CD4-positive, alpha-beta T cell treated with Interleukin-15 for 1 hour (primary cell): ENCODE measurements at regions not wholly inside any gene's neighbourhood (a gene's known extent, or its start where the extent isn't known, plus 50 kb on each side); places are given as distances from the start of the nearest gene placed in this dataset.

ENCODE experiments used
- DNase-seq: peaks from one replicate; pipeline ENCODE4 v3.0.0-alpha.2; 2020

- no peak for DNase-seq
These were observed 96.8 kb upstream of the AGR3 start for GRCh38 chr7:16978358-16979244.

- DNase-seq, result no peak
These were observed 98.8 kb upstream of the AGR3 start for GRCh38 chr7:16980539-16980938.

- no peak for DNase-seq
These were observed 101.0 kb upstream of the AGR3 start for GRCh38 chr7:16982640-16983350.

DNA sequence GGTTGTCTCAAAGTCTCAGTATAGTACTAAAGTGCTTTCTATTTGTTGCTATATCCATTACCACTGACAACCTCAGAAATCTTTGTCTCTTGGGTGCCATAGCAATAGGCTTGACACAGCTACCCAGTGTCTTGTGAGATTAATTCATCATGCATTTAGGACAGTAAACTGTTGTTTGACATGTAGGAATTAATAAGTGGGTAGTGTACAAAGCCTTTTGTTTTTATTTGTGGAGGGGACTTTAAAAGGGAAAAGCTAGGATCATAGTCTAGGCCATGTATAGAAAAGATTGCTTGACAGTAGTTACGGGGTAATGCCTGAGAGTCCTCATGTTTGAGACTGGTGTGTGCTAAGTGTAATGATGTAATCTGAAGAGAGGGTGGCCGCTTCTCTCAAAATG, 102.6 kb upstream of the AGR3 start:
- DNase-seq, result no peak

DNA sequence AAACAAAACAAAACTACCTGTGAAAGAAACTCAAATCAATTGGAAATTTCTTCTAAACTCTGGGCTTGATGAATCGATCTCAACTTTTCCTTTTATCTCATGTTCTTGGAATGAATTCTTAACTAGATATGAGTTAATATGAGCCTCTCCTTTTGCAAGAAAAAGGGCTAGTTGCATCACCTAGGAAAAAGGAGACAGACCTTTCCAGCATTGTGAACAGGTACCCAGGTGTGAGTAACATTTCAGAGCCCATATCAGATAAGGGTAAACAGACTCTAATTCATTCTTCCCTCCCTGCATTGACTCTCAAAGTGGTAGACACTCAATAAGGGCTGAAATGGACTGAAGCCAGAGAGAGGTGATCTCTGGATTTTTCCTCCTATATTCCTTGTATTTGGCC, 103.8 kb upstream of the AGR3 start:
- DNase-seq, result no peak

- DNase-seq, result no peak
These were observed 105.0 kb upstream of the AGR3 start for GRCh38 chr7:16986755-16987154.

GRCh38 chr7:16989811-16990413, 108.1 kb upstream of the AGR3 start:
- no peak for DNase-seq

GRCh38 chr7:16991551-16991950, 109.8 kb upstream of the AGR3 start:
- DNase-seq, result no peak

DNA sequence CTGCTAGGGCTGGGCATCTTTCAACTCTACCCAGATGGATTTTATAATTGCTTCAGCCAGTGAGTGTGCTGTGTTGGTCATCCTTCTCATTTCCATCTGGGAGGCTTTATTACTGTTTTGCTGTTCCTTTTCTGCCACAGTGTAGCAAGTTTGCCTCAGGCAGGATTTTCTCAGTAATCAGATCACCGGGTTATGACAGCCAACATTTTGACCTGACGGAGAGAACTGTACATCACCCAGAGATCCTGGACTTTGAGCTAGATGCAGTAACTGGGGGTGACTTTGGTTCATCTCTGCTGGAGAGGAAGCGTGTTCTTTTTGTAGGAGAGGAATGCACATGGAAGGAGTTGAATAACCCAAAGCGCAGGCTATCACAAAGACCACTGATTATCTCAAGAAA, 111.8 kb upstream of the AGR3 start:
- no peak for DNase-seq

DNA sequence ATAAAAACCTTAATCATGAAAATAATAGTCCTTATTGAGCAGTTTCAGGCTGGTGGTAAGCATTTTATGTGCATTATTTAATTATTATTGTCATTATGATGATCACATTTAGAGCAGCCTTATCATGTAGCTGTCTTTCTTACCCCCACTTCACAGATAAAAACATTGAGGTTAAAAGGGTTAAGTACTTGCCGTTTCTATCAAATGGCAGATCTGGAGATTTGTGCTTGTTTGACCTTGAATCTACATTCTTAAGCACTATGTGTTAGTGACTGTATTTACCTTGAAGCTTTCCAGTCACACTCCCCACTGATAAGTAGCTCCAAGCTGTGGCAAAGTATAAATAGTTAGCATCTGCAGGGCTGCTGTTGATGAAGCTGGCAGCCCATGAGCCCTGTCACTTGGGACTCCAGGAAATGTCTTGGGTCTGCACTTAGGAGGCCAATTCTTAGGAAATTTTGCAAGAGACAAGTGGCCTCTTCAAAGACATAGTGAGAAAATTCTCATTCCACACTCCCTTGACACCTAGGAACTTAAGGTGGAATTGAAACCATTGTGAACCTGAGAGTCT, 116.8 kb upstream of the AGR3 start:
- DNase-seq, result no peak

GRCh38 chr7:16999541-17000267, 117.9 kb upstream of the AGR3 start:
- no peak for DNase-seq

GRCh38 chr7:17005271-17005670, 123.5 kb upstream of the AGR3 start:
- no peak for DNase-seq

DNA sequence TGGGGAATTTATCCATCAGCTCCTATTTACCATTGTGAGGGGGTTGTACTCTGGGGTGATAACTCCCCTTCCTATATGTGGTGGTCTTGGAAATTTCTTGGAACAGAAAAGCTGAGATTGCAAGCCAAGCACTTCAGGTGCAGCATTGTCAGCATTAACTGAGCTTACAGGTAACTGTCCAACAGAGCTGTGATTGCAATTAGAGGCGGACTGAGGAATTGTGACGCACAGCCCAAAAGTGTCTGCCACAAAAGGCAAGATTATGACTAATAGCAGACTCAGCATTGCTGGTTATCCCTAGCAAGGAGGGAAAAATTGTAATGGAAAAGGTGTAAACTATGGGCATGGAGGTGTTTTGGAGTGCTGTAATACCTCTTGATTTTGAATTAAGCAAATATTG, 126.1 kb upstream of the AGR3 start:
- no peak for DNase-seq

- DNase-seq, result no peak
These were observed 127.4 kb upstream of the AGR3 start for GRCh38 chr7:17009007-17009719.

- DNase-seq, result no peak
These were observed 128.2 kb upstream of the AGR3 start for GRCh38 chr7:17009933-17010332.

GRCh38 chr7:17010637-17011300, 129.0 kb upstream of the AGR3 start:
- no peak for DNase-seq

DNA sequence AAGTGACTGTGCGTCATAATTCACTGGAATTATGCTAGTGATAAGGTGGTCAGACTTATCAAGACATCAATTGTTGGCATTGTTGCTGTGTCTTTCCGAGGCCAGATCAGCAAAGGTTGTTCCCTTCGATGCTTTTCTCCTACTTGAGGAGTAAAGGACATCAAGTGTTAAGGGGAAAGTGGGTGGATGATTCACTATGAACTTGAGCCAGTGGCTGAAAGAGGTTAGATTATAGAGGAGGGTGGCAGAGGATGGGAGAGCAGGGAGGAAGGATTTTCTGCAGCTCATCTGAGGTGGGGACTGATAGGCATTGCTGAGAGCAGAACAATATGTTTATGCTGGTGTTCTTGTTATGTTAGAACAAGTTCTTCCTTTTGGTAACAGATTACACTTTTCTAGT, 131.4 kb upstream of the AGR3 start:
- no peak for DNase-seq

- no peak for DNase-seq
These were observed 132.9 kb upstream of the AGR3 start for GRCh38 chr7:17014686-17015085.

GRCh38 chr7:17015598-17016031, 133.8 kb upstream of the AGR3 start:
- no peak for DNase-seq

DNA sequence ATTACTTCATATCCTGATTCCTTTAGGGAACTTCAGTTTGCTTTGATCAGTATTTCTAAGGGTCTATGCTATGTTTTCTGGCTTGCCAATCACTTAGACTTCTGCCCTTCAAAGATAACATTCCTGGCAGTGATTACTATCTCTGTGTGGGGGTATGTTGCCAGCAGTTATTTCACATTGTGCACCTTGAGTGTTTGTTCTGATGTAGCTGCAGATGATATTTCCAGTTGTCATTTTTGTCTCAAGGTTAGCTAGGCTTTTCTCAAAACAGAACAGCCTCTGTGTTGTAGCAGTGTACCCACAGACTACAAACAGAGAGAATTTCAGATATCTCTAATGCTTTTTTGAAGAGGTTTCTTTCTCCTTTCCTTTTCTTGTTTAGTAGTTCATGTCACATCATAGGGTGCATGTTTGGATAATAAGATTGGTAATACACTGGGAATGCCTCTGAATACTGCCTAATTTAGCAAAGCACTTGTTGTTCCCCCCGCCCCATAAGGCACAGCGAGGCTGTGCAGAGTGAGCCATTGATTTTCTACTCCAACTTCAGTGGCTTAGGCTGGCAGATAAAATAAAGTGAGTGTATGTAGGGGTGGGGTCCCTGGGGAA, 134.7 kb upstream of the AGR3 start:
- no peak for DNase-seq

DNA sequence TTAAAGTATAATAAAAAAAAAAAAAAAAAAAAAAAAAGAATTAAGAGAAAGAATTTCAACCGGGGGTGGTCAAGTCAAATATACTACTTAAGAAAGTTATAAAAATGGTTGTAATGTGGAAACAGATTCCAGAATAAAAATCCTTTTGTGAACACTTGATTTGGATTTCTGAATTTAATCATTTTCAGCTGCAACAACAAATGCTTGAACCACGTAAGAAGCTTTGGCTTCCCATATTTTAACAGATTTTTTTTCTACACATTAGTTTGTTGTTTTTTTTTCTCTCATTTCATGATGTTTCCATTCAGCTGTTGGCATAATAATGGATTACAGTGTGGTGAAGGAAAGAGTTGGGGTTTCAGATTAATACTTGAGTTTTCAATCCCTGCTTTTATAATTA, 137.3 kb upstream of the AGR3 start:
- DNase-seq, result no peak
